ENCODE measurements at regions not wholly inside any gene's neighbourhood (a gene's known extent, or its start where the extent isn't known, plus 50 kb on each side); places are given as distances from the start of the nearest gene placed in this dataset.
"Not testable (repeated sequence)": the region's sequence is repeated elsewhere in the genome, so short reads cannot be mapped to it uniquely, and the experiment has no call there.

DNA sequence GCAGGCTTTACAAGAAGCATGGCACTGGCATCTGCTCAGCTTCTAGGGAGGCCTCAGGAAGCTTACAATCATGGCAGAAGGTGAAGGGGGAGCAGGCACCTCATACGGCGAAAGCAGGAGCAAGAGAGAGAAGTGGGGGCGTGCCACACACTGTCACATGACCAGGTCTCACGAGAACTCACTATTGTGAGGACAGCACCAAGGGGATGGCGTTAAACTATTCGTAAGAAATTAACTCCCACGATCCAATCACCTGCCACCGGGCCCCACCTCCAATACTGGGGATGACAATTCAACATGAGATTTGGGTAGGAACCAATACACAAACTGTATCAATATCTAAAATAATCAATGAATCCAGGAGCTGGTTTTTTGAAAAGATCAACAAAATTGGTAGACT, 156.0 kb upstream of the DPP10 start:
- Histone ChIP-seq H3K79me2 (ENCODE audit: low read length) (no peaks in the 10 kb centered on the region), H3K4me2 (ENCODE audit: low read length) (no peak overlapping the region), H4K20me1 (ENCODE audit: insufficient read depth, low read length) (no peaks in the 10 kb centered on the region), H3K36me3 (replicated peaks; ENCODE audit: low read depth, low read length) (no peaks in the 10 kb centered on the region), H3K9me3 (ENCODE audit: insufficient read depth, low read length) (no peaks in the 10 kb centered on the region), H3K4me3 (ENCODE audit: low read length) (no peak overlapping the region), H3K27me3 (ENCODE audit: low read depth, low read length) (no peaks in the 10 kb centered on the region), H3K9ac (ENCODE audit: low read length) (no peak overlapping the region), H2AFZ (ENCODE audit: low read depth, low read length) (no peak overlapping the region), H3K27ac (ENCODE audit: low read length) (no peak overlapping the region), H3K4me1 (ENCODE audit: low read length) (no peaks in the 10 kb centered on the region)
- TF ChIP-seq, protein P1, sequence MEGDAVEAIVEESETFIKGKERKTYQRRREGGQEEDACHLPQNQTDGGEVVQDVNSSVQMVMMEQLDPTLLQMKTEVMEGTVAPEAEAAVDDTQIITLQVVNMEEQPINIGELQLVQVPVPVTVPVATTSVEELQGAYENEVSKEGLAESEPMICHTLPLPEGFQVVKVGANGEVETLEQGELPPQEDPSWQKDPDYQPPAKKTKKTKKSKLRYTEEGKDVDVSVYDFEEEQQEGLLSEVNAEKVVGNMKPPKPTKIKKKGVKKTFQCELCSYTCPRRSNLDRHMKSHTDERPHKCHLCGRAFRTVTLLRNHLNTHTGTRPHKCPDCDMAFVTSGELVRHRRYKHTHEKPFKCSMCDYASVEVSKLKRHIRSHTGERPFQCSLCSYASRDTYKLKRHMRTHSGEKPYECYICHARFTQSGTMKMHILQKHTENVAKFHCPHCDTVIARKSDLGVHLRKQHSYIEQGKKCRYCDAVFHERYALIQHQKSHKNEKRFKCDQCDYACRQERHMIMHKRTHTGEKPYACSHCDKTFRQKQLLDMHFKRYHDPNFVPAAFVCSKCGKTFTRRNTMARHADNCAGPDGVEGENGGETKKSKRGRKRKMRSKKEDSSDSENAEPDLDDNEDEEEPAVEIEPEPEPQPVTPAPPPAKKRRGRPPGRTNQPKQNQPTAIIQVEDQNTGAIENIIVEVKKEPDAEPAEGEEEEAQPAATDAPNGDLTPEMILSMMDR (IDR thresholded peaks at IDR 0.05; ENCODE audit: low read depth, low read length), result no peak
- TF ChIP-seq EZH2phosphoT487 (IDR thresholded peaks at IDR 0.05; ENCODE audit: low read depth), result no peak

DNA sequence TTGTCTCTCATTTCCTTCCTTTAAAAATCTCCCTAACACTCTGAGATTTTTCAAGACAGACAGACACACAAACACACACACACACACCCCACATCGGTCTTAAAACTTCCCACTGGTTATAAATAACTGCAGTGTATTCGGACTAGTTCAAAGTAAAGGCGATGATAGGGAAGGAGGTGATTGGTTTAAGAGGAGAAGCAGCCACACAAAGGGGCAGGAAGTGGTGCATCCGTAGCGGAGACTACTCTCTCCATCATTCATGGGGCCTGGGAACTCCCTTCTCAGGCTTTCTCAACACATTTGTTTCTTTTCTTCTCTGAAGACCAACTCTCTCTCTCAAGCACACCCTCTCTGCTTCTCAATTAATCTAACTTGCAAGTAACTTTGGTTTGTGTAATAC, 149.1 kb upstream of the DPP10 start:
- H3K9ac ChIP-seq (ENCODE audit: low read length), result no peak overlapping the region

DNA sequence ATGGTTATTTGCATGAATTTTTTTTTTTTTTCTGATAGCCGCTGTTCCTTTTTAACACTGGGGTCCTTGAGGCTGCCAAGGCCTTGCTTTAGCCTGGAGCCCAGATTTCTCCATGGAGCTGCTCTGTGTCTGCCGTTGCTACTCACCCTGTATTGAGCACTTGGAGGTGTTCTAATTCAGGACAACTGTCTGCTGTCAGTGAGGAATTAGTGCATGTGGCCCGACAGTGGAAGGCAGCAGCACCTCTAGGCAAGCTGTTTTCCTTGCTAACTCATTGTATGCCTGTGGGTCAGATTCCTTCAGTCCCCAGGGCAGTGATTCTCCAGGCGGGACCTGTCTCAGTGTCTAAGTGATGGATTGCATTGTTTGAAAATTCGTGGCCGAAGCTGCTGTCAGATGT, 147.7 kb upstream of the DPP10 start:
- no peak overlapping the region for H3K4me3 ChIP-seq (ENCODE audit: low read length)
- H2AFZ ChIP-seq (ENCODE audit: low read depth, low read length), result no peak overlapping the region
- H4K20me1 ChIP-seq (ENCODE audit: insufficient read depth, low read length), result no peaks in the 10 kb centered on the region
- H3K4me2 ChIP-seq (ENCODE audit: low read length), result no peak overlapping the region
- H3K9me3 ChIP-seq (ENCODE audit: insufficient read depth, low read length), result no peaks in the 10 kb centered on the region
- no peak for TF ChIP-seq EZH2phosphoT487 (IDR thresholded peaks at IDR 0.05; ENCODE audit: low read depth)
- TF ChIP-seq, protein P1 (IDR thresholded peaks at IDR 0.05; ENCODE audit: low read depth, low read length), result no peak
- no peaks in the 10 kb centered on the region for H3K36me3 ChIP-seq (replicated peaks; ENCODE audit: low read depth, low read length)
- H3K27ac ChIP-seq (ENCODE audit: low read length), result no peak overlapping the region
- H3K27me3 ChIP-seq (ENCODE audit: low read depth, low read length), result peaks cover 6% of the 10 kb centered on the region; the same call in 1 of the 2 replicates
- no peaks in the 10 kb centered on the region for H3K4me1 ChIP-seq (ENCODE audit: low read length)
- no peak overlapping the region for H3K9ac ChIP-seq (ENCODE audit: low read length)
- H3K79me2 ChIP-seq (ENCODE audit: low read length), result no peaks in the 10 kb centered on the region

More for the DNA sequence above, 149.1 kb upstream of the DPP10 start:
- H3K9me3 ChIP-seq (ENCODE audit: insufficient read depth, low read length), result no peaks in the 10 kb centered on the region
- no peaks in the 10 kb centered on the region for H3K36me3 ChIP-seq (replicated peaks; ENCODE audit: low read depth, low read length)
- TF ChIP-seq, protein P1 (IDR thresholded peaks at IDR 0.05; ENCODE audit: low read depth, low read length), result no peak
- no peak for TF ChIP-seq EZH2phosphoT487 (IDR thresholded peaks at IDR 0.05; ENCODE audit: low read depth)
- no peaks in the 10 kb centered on the region for H4K20me1 ChIP-seq (ENCODE audit: insufficient read depth, low read length)
- no peaks in the 10 kb centered on the region for H3K4me1 ChIP-seq (ENCODE audit: low read length)
- H2AFZ ChIP-seq (ENCODE audit: low read depth, low read length), result no peak overlapping the region
- no peaks in the 10 kb centered on the region for H3K79me2 ChIP-seq (ENCODE audit: low read length)
- no peak overlapping the region for H3K4me2 ChIP-seq (ENCODE audit: low read length)
- H3K4me3 ChIP-seq (ENCODE audit: low read length), result no peak overlapping the region
- no peak overlapping the region for H3K27ac ChIP-seq (ENCODE audit: low read length)
- peaks cover 6% of the 10 kb centered on the region; the same call in 1 of the 2 replicates for H3K27me3 ChIP-seq (ENCODE audit: low read depth, low read length)

DNA sequence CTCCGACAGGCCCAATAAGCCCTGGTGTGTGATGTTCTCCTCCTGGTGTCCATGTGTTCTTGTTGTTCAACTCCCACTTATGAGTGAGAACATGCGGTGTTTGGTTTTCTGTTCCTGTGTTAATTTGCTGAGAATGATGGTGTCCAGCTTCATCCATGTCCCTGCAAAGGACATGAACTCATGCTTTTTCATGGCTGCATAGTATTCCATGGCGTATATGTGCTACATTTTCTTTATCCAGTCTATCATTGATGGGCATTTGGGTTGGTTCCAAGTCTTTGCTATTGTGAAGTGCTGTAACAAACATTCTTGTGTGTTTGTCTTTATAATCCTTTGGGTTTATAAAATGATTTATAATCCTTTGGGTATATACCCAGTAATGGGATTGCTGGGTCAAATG, 142.1 kb upstream of the DPP10 start:
- not testable (repeated sequence) for H4K20me1 ChIP-seq (ENCODE audit: insufficient read depth, low read length); H3K27me3 ChIP-seq (ENCODE audit: low read depth, low read length); H2AFZ ChIP-seq (ENCODE audit: low read depth, low read length); H3K9ac ChIP-seq (ENCODE audit: low read length); H3K4me2 ChIP-seq (ENCODE audit: low read length); H3K27ac ChIP-seq (ENCODE audit: low read length); H3K36me3 ChIP-seq (replicated peaks; ENCODE audit: low read depth, low read length); H3K4me1 ChIP-seq (ENCODE audit: low read length); H3K79me2 ChIP-seq (ENCODE audit: low read length); H3K4me3 ChIP-seq (ENCODE audit: low read length); H3K9me3 ChIP-seq (ENCODE audit: insufficient read depth, low read length)

Measured in OCI-LY3 (cell line).